Right lobe of liver (tissue), 6 donors: ENCODE measurements at regions not wholly inside any gene's neighbourhood (a gene's known extent, or its start where the extent isn't known, plus 50 kb on each side); places are given as distances from the start of the nearest gene placed in this dataset.
"Not testable (repeated sequence)": the region's sequence is repeated elsewhere in the genome, so short reads cannot be mapped to it uniquely, and the experiment has no call there.

Experiments used
- ATAC-seq, 4 donors: fragments of 200-7000 bp; cut with Tn5 transposase; one replicate each; pipeline ENCODE4 v1.9.1; 2020; ENCODE audit warnings: mild to moderate bottlenecking in 4 of 4, moderate library complexity in 4 of 4
- DNase-seq, 3 donors: peaks; one replicate each; pipeline ENCODE4 v3.0.0-alpha.2; 2020
- H3K27ac ChIP-seq, 3 donors: fragments of 200-600 bp; one replicate each; pipeline ENCODE4 v1.8.0; 2022
- H3K27me3 ChIP-seq, 2 donors: fragments of 200-600 bp; one replicate each; pipeline ENCODE4 v1.8.0; 2022
- H3K36me3 ChIP-seq, 4 donors: fragments of 200-600 bp; sonication (generic) in 1 of 4; one replicate each; pipeline versions ENCODE4 v1.5.1 to v1.8.0; 2017 to 2022; ENCODE audit warnings: control low read depth in 1 of 4
- H3K4me1 ChIP-seq, 4 donors: fragments of 200-600 bp; sonication (generic) in 1 of 4; one replicate each; pipeline versions ENCODE4 v1.5.1 to v1.8.0; 2017 to 2022; ENCODE audit warnings: control low read depth in 1 of 4
- H3K4me3 ChIP-seq, 3 donors: fragments of 200-600 bp; one replicate each; pipeline ENCODE4 v1.8.0; 2022
- H3K9me3 ChIP-seq, 4 donors: fragments of 200-600 bp; sonication (generic) in 1 of 4; one replicate each; pipeline versions ENCODE4 v1.5.1 to v1.8.0; 2017 to 2022; ENCODE audit warnings: control low read depth in 1 of 4
- CTCF ChIP-seq, 4 donors: fragments of 200-600 bp in 3 of 4; fragments of 450-650 bp in 1 of 4; IDR thresholded peaks; one replicate each; pipeline versions ENCODE4 v1.5.1 to v1.8.0; 2016 to 2022; ENCODE audit warnings: antibody characterized with exemption in 4 of 4, mild to moderate bottlenecking in 2 of 4
- POLR2A ChIP-seq: fragments of 450-650 bp; IDR thresholded peaks from one replicate; pipeline ENCODE4 v1.6.1; 2017; ENCODE audit warnings: antibody characterized with exemption, mild to moderate bottlenecking
- WGBS: methylation state at CpG from one replicate; pipeline ENCODE4 v1.1.6; 2018; ENCODE audit warnings: low coverage, low lambda C conversion rate; ENCODE audit not compliant: insufficient coverage; ENCODE audit errors: missing lambda C conversion rate; 5-methylcytosine and 5-hydroxymethylcytosine counted together
- intact Hi-C, 2 donors: fragments of 100-400 bp; cut with DNase I; formaldehyde crosslinking; loops; one replicate each; pipeline versions ENCODE4 v1.11.2 to v1.14.1; 2022
- donor health status: DM: no; HTN: yes; CAD: no.
- donor health status: DM: no; HTN: no; CAD: no.
- donor health status: DM: no; HTN: no; CAD: no.
- donor health status: DM: no; HTN: yes; CAD: no.
- donor health status: DM: no; HTN: yes; CAD: no.

- no peak for TF ChIP-seq CTCF (IDR thresholded peaks at IDR 0.05)
- no peak for TF ChIP-seq POLR2A
- Histone ChIP-seq H3K36me3 (no peaks in the 10 kb centered on the region), H3K9me3 (no peaks in the 10 kb centered on the region), H3K27me3 (no peaks in the 10 kb centered on the region), H3K4me3 (no peak overlapping the region), H3K27ac (no peak overlapping the region), H3K4me1 (no peaks in the 10 kb centered on the region)
- intact Hi-C loops: no loop called here
- no peak for ATAC-seq
- DNase-seq: no peak
These were observed 594.0 kb upstream of the LINC00305 start for GRCh38 chr18:64742898-64743297.

- H3K36me3 ChIP-seq: no peaks in the 10 kb centered on the region
- no peaks in the 10 kb centered on the region for H3K9me3 ChIP-seq
- WGBS: 53% methylated on average over 2 of the region's 2 CpGs
- no peak overlapping the region for H3K27ac ChIP-seq
- ATAC-seq (no peak), DNase-seq (no peak)
- intact Hi-C loops: no loop called here
- H3K27me3 ChIP-seq: no peaks in the 10 kb centered on the region
- TF ChIP-seq POLR2A (no peak), CTCF (IDR thresholded peaks at IDR 0.05) (no peak)
- H3K4me3 ChIP-seq: no peak overlapping the region
- H3K4me1 ChIP-seq: no peaks in the 10 kb centered on the region
These were observed 585.2 kb upstream of the LINC00305 start for GRCh38 chr18:64734063-64734462.

GRCh38 chr18:64725657-64726056 lies 576.8 kb upstream of the LINC00305 start:
- H3K36me3 ChIP-seq, H3K27ac ChIP-seq, intact Hi-C loops, H3K4me3 ChIP-seq, H3K4me1 ChIP-seq, DNase-seq, H3K27me3 ChIP-seq, H3K9me3 ChIP-seq, ATAC-seq: not testable (repeated sequence)
- no CpG with 5 or more reads among the region's 39 CpGs for WGBS

- intact Hi-C loops: no loop called here
- H3K4me3 ChIP-seq: no peak overlapping the region
- H3K36me3 ChIP-seq: no peaks in the 10 kb centered on the region
- peaks cover 0 to 4% (median 0%) of the 10 kb centered on the region in 4 donors for H3K9me3 ChIP-seq
- 41% methylated on average over 8 of the region's 19 CpGs for WGBS
- DNase-seq (peak in 2 of 3 donors; percentile 18 to 49), ATAC-seq (peak in 3 of 4 donors; percentile 52 to 77 (median 62))
- H3K4me1 ChIP-seq: no peaks in the 10 kb centered on the region
- H3K27me3 ChIP-seq: no peaks in the 10 kb centered on the region
- no peak overlapping the region for H3K27ac ChIP-seq
- TF ChIP-seq POLR2A (no peak), CTCF (IDR thresholded peaks at IDR 0.05) (no peak)
These were observed 572.0 kb upstream of the LINC00305 start for GRCh38 chr18:64720781-64721464.

GRCh38 chr18:64718808-64719207 lies 569.9 kb upstream of the LINC00305 start:
- H3K9me3 ChIP-seq: peaks cover 0 to 4% (median 0%) of the 10 kb centered on the region in 4 donors
- WGBS: 29% methylated on average over 3 of the region's 6 CpGs
- no peaks in the 10 kb centered on the region for H3K27me3 ChIP-seq
- DNase-seq (no peak), ATAC-seq (peak in 1 of 4 donors; percentile 36)
- H3K4me1 ChIP-seq: no peaks in the 10 kb centered on the region
- intact Hi-C loops: no loop called here
- TF ChIP-seq POLR2A (no peak), CTCF (IDR thresholded peaks at IDR 0.05) (no peak)
- no peak overlapping the region for H3K27ac ChIP-seq
- no peak overlapping the region for H3K4me3 ChIP-seq
- H3K36me3 ChIP-seq: no peaks in the 10 kb centered on the region
